B cell (primary cell): ENCODE measurements at regions not wholly inside any gene's neighbourhood (a gene's known extent, or its start where the extent isn't known, plus 50 kb on each side); places are given as distances from the start of the nearest gene placed in this dataset.

Experiments
- ATAC-seq: fragments of 200-7000 bp; cut with Tn5 transposase; one replicate; pipeline ENCODE4 v1.10.0; 2021; ENCODE audit warnings: low read depth, mild to moderate bottlenecking, moderate number of reproducible peaks, moderate library complexity
- CTCF ChIA-PET: fragments of 350-600 bp; sonication (Branson Sonifier 250); formaldehyde crosslinking; loops from one replicate; lab custom pipeline; 2021; ENCODE audit warnings: antibody characterized with exemption, inconsistent platforms; lab: Charles Lee
- POLR2A ChIA-PET: fragments of 350-600 bp; sonication (Branson Sonifier 250); formaldehyde crosslinking; loops from one replicate; lab custom pipeline; 2021; ENCODE audit warnings: antibody characterized with exemption; lab: Charles Lee
- DNase-seq: peaks from one replicate; pipeline ENCODE4 v3.0.0; 2013
- H2AFZ ChIP-seq: 2 replicates; pipeline ENCODE4 v1.6.1; 2012; ENCODE audit warnings: mild to moderate bottlenecking, low read depth, low read length; ENCODE audit not compliant: insufficient read depth, poor library complexity, severe bottlenecking
- H3K27ac ChIP-seq, 2 donors: 1 replicate in 1 of 2; 2 replicates in 1 of 2; pipeline ENCODE4 v1.5.1; 2012 to 2013; ENCODE audit warnings: low read length in 2 of 2, mild to moderate bottlenecking in 2 of 2, moderate library complexity in 1 of 2
- H3K27me3 ChIP-seq, 4 experiments: fragments of 200-600 bp in 1 of 4; sonication (generic) in 1 of 4; replicated peaks in 1 of 4; 1 replicate in 2 of 4; 2 replicates in 2 of 4; pipeline versions ENCODE4 v1.6.1 to v1.7.0; 2013 to 2016; ENCODE audit warnings: low read length in 3 of 4, mild to moderate bottlenecking in 2 of 4, mixed read lengths in 1 of 4, moderate library complexity in 1 of 4; ENCODE audit not compliant: insufficient read depth in 4 of 4, control insufficient read depth in 3 of 4; ENCODE audit errors: control extremely low read depth in 1 of 4
- H3K36me3 ChIP-seq, 2 experiments: replicated peaks in 1 of 2; 1 replicate in 1 of 2; 2 replicates in 1 of 2; pipeline versions ENCODE4 v1.6.1 to v1.7.1; 2013; ENCODE audit warnings: low read length in 1 of 2; ENCODE audit not compliant: insufficient read depth in 2 of 2, control insufficient read depth in 1 of 2; ENCODE audit errors: control extremely low read depth in 1 of 2, extremely low read depth in 1 of 2
- H3K4me1 ChIP-seq, 2 donors: fragments of 200-600 bp in 1 of 2; sonication (generic) in 1 of 2; 1 replicate in 1 of 2; 2 replicates in 1 of 2; pipeline versions ENCODE4 v1.5.1 to v1.6.1; 2013 to 2017; ENCODE audit warnings: low read length in 2 of 2; ENCODE audit not compliant: control insufficient read depth in 2 of 2, insufficient read depth in 2 of 2
- H3K4me2 ChIP-seq: replicated peaks from 2 replicates; pipeline ENCODE3; 2012; ENCODE audit warnings: mild to moderate bottlenecking, low read depth, low read length; ENCODE audit not compliant: poor library complexity, severe bottlenecking
- H3K4me3 ChIP-seq, 5 experiments: fragments of 200-600 bp in 1 of 5; sonication (generic) in 1 of 5; 1 replicate in 3 of 5; 2 replicates in 2 of 5; pipeline versions ENCODE4 v1.5.1 to v1.7.0; 2011 to 2016; ENCODE audit warnings: low read length in 4 of 5, mild to moderate bottlenecking in 4 of 5, low read depth in 2 of 5, control low read depth in 1 of 5, moderate library complexity in 1 of 5; ENCODE audit not compliant: insufficient read depth in 1 of 5; ENCODE audit errors: control extremely low read depth in 1 of 5, extremely low read depth in 1 of 5
- H3K79me2 ChIP-seq: fragments of 200-600 bp; sonication (generic); one replicate; pipeline ENCODE4 v1.6.0; 2016; ENCODE audit warnings: low read length; ENCODE audit not compliant: control insufficient read depth, insufficient read depth
- H3K9ac ChIP-seq: fragments of 200-600 bp; sonication (generic); 2 replicates; pipeline ENCODE4 v1.6.1; 2017; ENCODE audit warnings: mild to moderate bottlenecking, low read length, moderate library complexity
- H3K9me3 ChIP-seq, 3 donors: one replicate each; pipeline versions ENCODE4 v1.6.1 to v1.7.1; 2013; ENCODE audit warnings: low read length in 2 of 3; ENCODE audit not compliant: control insufficient read depth in 2 of 3, insufficient read depth in 1 of 3; ENCODE audit errors: control extremely low read depth in 1 of 3
- H4K20me1 ChIP-seq: 2 replicates; pipeline ENCODE4 v1.6.0; 2012; ENCODE audit warnings: mild to moderate bottlenecking, low read length; ENCODE audit not compliant: insufficient read depth, control insufficient read depth, poor library complexity, severe bottlenecking
- H3K27ac Mint-ChIP-seq: one replicate; pipeline ENCODE4 v1.8.0; 2021; ENCODE audit warnings: mixed read lengths
- H3K27me3 Mint-ChIP-seq: one replicate; pipeline ENCODE4 v1.8.0; 2021; ENCODE audit warnings: mixed read lengths
- H3K4me1 Mint-ChIP-seq: one replicate; pipeline ENCODE4 v1.8.0; 2021; ENCODE audit warnings: mixed read lengths
- H3K4me3 Mint-ChIP-seq: one replicate; pipeline ENCODE4 v1.8.0; 2021; ENCODE audit warnings: mixed read lengths
- H3K9me3 Mint-ChIP-seq: one replicate; pipeline ENCODE4 v1.8.0; 2022; ENCODE audit warnings: mixed read lengths; ENCODE audit not compliant: insufficient read depth
- CTCF ChIP-seq: fragments of 200-600 bp; IDR thresholded peaks from one replicate; pipeline ENCODE4 v1.8.0; 2022; ENCODE audit warnings: antibody characterized with exemption, mild to moderate bottlenecking
- EZH2 ChIP-seq: IDR thresholded peaks from 2 replicates; pipeline ENCODE4 v1.6.1; 2012; ENCODE audit warnings: borderline replicate concordance, low read depth, mild to moderate bottlenecking, moderate library complexity, low read length; ENCODE audit not compliant: insufficient read depth, poor library complexity, severe bottlenecking
- WGBS: methylation state at CpG from one replicate; pipeline ENCODE4 v1.1.5; 2013; ENCODE audit warnings: missing lambda C conversion rate; ENCODE audit not compliant: insufficient coverage; 5-methylcytosine and 5-hydroxymethylcytosine counted together
- intact Hi-C: fragments of 100-400 bp; cut with micrococcal nuclease; formaldehyde crosslinking; loops from one replicate; pipeline ENCODE4 v1.10.0; 2022

DNA sequence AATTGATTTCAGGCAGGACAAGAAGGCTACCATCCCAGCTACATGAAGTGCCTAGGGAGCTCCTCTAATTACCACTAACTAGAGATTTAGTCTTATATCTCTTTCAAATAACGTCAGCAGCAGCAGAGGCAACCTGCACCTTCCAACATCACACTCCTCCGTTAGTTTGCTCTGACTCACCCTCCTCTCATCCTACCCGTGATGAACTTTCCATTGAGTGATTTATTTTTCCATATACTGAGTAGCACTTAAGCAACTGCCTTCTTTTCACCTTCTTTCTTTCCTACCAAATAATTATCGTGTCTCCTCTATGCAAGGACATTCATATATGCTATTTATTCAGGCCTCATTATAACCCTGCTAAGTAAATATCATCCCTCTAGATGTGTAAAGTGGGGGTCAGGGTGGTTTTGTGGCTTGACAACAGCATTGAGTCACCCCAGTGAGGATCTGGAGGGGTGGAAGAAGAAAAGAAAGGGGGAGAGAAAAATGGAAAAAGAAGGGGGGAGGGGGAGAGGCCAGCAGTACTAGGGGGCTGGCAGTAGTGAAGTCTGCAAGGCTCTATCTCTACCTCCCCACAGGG is 64.6 kb upstream of the CAST start:
- Histone ChIP-seq H2AFZ (no peak overlapping the region), H3K27ac (no peak overlapping the region), H3K4me2 (no peak overlapping the region), H4K20me1 (no peaks in the 10 kb centered on the region), H3K36me3 (no peaks in the 10 kb centered on the region), H3K27me3 (peaks cover 0 to 7% (median 4%) of the 10 kb centered on the region in 4 experiments), H3K79me2 (no peaks in the 10 kb centered on the region), H3K4me1 (no peaks in the 10 kb centered on the region), H3K9me3 (no peaks in the 10 kb centered on the region), H3K9ac (no peak overlapping the region), H3K4me3 (no peak overlapping the region)
- Mint-ChIP-seq H3K4me3 (no peak overlapping the region), H3K27me3 (peaks cover 37% of the 10 kb centered on the region), H3K27ac (no peak overlapping the region), H3K9me3 (no peaks in the 10 kb centered on the region), H3K4me1 (no peaks in the 10 kb centered on the region)
- ChIA-PET POLR2A (no interaction called here), CTCF (no interaction called here)
- WGBS: 100% methylated on average over 2 of the region's 4 CpGs
- no peak for TF ChIP-seq EZH2
- TF ChIP-seq CTCF: no peak
- intact Hi-C loops: no loop called here
- ATAC-seq (no peak), DNase-seq (no peak)

DNA sequence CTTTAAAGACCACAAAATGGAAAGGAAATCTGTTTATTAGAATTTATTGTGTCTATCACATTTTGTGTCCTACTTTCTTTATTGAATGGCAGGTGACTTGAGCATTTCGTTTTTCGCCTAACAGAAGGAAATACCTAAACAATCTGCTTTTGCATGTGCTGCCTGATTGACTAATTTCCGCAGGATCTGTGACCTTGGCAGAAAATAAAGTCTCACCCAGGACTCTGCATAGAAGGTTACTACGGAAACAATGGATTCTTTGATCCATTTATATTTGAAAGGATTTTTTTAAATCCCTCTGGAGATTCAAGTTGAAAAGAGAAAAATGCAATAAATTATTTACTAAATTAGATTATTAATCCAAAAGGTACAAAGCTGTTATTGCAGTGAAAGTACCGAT is 61.0 kb upstream of the CAST start:
- H3K27me3 Mint-ChIP-seq: peaks cover 22% of the 10 kb centered on the region
- no peak for DNase-seq
- H3K9me3 ChIP-seq: no peaks in the 10 kb centered on the region
- no peak for ATAC-seq
- no peaks in the 10 kb centered on the region for H3K9me3 Mint-ChIP-seq
- H3K36me3 ChIP-seq: no peaks in the 10 kb centered on the region
- no peak overlapping the region for H3K4me3 Mint-ChIP-seq
- no peaks in the 10 kb centered on the region for H3K4me1 ChIP-seq
- intact Hi-C loops: loop anchor here (5.0 kb wide), 1 partner anchor 959 kb away; no protein-coding TSS in a partner anchor
- ChIA-PET CTCF (interaction anchor here (0.6 to 8.5 kb wide), 14 partner anchors 9 to 748 kb away, joined by 3 to 70 read pairs (median 4); no protein-coding TSS in a partner anchor), POLR2A (no interaction called here)
- WGBS: 80% methylated on average over 2 of the region's 5 CpGs
- H3K27ac ChIP-seq: no peak overlapping the region
- H3K27ac Mint-ChIP-seq: no peak overlapping the region
- H3K4me3 ChIP-seq: no peak overlapping the region
- no peak overlapping the region for H2AFZ ChIP-seq
- TF ChIP-seq CTCF (no peak), EZH2 (no peak)
- H3K9ac ChIP-seq: no peak overlapping the region
- H3K4me1 Mint-ChIP-seq: no peaks in the 10 kb centered on the region
- peaks cover 0 to 7% (median 0%) of the 10 kb centered on the region in 4 experiments for H3K27me3 ChIP-seq
- no peaks in the 10 kb centered on the region for H4K20me1 ChIP-seq
- no peak overlapping the region for H3K4me2 ChIP-seq
- H3K79me2 ChIP-seq: no peaks in the 10 kb centered on the region
